ENCODE measurements at regions not wholly inside any gene's neighbourhood (a gene's known extent, or its start where the extent isn't known, plus 50 kb on each side); places are given as distances from the start of the nearest gene placed in this dataset.
"Not testable (repeated sequence)": the region's sequence is repeated elsewhere in the genome, so short reads cannot be mapped to it uniquely, and the experiment has no call there.

GRCh38 chr3:176615826-176616225 is 581.5 kb downstream of the TBL1XR1 start:
- FAIRE-seq = no peak

- FAIRE-seq = no peak
Measured at GRCh38 chr3:176611703-176612102, 585.6 kb downstream of the TBL1XR1 start.

- no peak for FAIRE-seq
Measured at GRCh38 chr3:176609361-176609760, 587.9 kb downstream of the TBL1XR1 start.

- not testable (repeated sequence) for FAIRE-seq
Measured at GRCh38 chr3:176605553-176605952, 591.7 kb downstream of the TBL1XR1 start.

GRCh38 chr3:176595307-176595706 is 602.0 kb downstream of the TBL1XR1 start:
- FAIRE-seq = no peak

GRCh38 chr3:176590722-176591121 is 606.6 kb downstream of the TBL1XR1 start:
- no peak for FAIRE-seq

GRCh38 chr3:176587089-176587488 is 610.2 kb downstream of the TBL1XR1 start:
- no peak for FAIRE-seq

GRCh38 chr3:176584413-176585176 is 612.7 kb downstream of the TBL1XR1 start:
- no peak for FAIRE-seq

GRCh38 chr3:176583956-176584355 is 613.3 kb downstream of the TBL1XR1 start:
- no peak for FAIRE-seq

GRCh38 chr3:176581589-176581988 is 615.7 kb downstream of the TBL1XR1 start:
- FAIRE-seq = no peak

GRCh38 chr3:176579711-176580185 is 617.5 kb downstream of the TBL1XR1 start:
- FAIRE-seq = no peak

- no peak for FAIRE-seq
Measured at GRCh38 chr3:176578316-176578715, 619.0 kb downstream of the TBL1XR1 start.

GRCh38 chr3:176577447-176577846 is 619.8 kb downstream of the TBL1XR1 start:
- FAIRE-seq = no peak

GRCh38 chr3:176574786-176575185 is 622.5 kb downstream of the TBL1XR1 start:
- FAIRE-seq = no peak

- no peak for FAIRE-seq
Measured at GRCh38 chr3:176571926-176572325, 625.4 kb downstream of the TBL1XR1 start.

GRCh38 chr3:176570992-176571391 is 626.3 kb downstream of the TBL1XR1 start:
- no peak for FAIRE-seq

GRCh38 chr3:176568189-176568588 is 629.1 kb downstream of the TBL1XR1 start:
- no peak for FAIRE-seq

- FAIRE-seq = no peak
Measured at GRCh38 chr3:176566757-176567156, 630.5 kb downstream of the TBL1XR1 start.

GRCh38 chr3:176562331-176562730 is 635.0 kb downstream of the TBL1XR1 start:
- FAIRE-seq = no peak

GRCh38 chr3:176561826-176562225 is 635.5 kb downstream of the TBL1XR1 start:
- no peak for FAIRE-seq

- FAIRE-seq = no peak
Measured at GRCh38 chr3:176554791-176555654, 642.3 kb downstream of the TBL1XR1 start.

GRCh38 chr3:176554264-176554663 is 643.0 kb downstream of the TBL1XR1 start:
- FAIRE-seq = no peak

- FAIRE-seq = no peak
Measured at GRCh38 chr3:176526942-176527341, 670.3 kb downstream of the TBL1XR1 start.

- no peak for FAIRE-seq
Measured at GRCh38 chr3:176526225-176526624, 671.1 kb downstream of the TBL1XR1 start.

Data from colon (tissue), 2 donors.